BE2C (cell line): ENCODE measurements at regions not wholly inside any gene's neighbourhood (a gene's known extent, or its start where the extent isn't known, plus 50 kb on each side); places are given as distances from the start of the nearest gene placed in this dataset.

ENCODE experiments used
- DNase-seq: peaks from one replicate; pipeline ENCODE4 v3.0.0-alpha.2; 2020
- H3K27me3 ChIP-seq: fragments of 250-450 bp; sonication (Bioruptor Pico); 2 replicates; pipeline ENCODE4 v1.5.1; 2020; ENCODE audit warnings: mild to moderate bottlenecking
- H3K36me3 ChIP-seq: fragments of 250-450 bp; sonication (Bioruptor Pico); 2 replicates; pipeline ENCODE4 v1.5.1; 2020; ENCODE audit warnings: mild to moderate bottlenecking
- H3K4me1 ChIP-seq: fragments of 250-450 bp; sonication (Bioruptor Pico); 2 replicates; pipeline ENCODE4 v1.5.1; 2020
- H3K4me3 ChIP-seq: 2 replicates; pipeline ENCODE4 v1.5.1; 2011; ENCODE audit warnings: low read depth, low read length
- H3K9me3 ChIP-seq: fragments of 250-450 bp; sonication (Bioruptor Pico); 2 replicates; pipeline ENCODE4 v1.5.1; 2020
- TF ChIP-seq, protein P1 (sequence below): IDR thresholded peaks from 2 replicates; pipeline ENCODE4 v1.5.1; 2012; ENCODE audit warnings: mild to moderate bottlenecking, low read depth, low read length

DNA sequence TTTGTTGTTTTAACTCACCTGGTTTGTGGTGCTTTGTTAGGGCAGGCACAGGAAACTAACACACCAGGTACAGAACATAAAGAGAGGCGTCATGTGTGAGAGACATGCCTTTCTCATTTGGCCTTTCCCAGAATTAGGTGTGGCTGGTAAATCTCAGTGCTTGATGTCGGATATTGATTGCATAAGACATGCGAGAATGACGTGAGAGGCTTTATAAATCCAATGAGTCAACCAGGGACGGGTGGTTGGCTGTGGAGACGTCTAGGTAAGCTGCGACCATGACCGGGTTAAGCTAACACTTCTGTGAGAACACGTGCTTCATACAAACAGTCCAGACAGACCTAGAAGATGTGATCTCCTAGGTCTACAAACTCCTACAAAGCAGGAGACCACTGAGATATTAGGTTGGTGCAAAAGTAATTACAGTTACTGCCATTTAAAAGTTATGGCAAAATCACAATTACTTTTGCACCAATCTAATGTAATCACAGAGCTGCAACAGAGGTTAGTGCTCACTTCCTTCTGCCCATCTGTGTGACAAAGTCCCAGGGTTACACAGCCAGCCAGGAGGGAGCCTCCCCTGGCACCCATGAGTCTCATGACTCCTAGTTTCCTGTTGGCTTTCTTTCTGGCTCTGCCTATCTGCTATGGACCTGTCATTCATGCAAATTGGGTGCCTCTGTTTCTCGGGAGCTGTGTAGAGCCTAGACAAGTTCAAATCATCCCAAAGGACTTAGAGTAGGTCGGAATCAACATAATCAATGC, 98.9 kb upstream of the ATP8B1 start:
- no peak overlapping the region for H3K4me3 ChIP-seq
- TF ChIP-seq, protein P1, sequence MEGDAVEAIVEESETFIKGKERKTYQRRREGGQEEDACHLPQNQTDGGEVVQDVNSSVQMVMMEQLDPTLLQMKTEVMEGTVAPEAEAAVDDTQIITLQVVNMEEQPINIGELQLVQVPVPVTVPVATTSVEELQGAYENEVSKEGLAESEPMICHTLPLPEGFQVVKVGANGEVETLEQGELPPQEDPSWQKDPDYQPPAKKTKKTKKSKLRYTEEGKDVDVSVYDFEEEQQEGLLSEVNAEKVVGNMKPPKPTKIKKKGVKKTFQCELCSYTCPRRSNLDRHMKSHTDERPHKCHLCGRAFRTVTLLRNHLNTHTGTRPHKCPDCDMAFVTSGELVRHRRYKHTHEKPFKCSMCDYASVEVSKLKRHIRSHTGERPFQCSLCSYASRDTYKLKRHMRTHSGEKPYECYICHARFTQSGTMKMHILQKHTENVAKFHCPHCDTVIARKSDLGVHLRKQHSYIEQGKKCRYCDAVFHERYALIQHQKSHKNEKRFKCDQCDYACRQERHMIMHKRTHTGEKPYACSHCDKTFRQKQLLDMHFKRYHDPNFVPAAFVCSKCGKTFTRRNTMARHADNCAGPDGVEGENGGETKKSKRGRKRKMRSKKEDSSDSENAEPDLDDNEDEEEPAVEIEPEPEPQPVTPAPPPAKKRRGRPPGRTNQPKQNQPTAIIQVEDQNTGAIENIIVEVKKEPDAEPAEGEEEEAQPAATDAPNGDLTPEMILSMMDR = no peak
- no peak for DNase-seq

DNA sequence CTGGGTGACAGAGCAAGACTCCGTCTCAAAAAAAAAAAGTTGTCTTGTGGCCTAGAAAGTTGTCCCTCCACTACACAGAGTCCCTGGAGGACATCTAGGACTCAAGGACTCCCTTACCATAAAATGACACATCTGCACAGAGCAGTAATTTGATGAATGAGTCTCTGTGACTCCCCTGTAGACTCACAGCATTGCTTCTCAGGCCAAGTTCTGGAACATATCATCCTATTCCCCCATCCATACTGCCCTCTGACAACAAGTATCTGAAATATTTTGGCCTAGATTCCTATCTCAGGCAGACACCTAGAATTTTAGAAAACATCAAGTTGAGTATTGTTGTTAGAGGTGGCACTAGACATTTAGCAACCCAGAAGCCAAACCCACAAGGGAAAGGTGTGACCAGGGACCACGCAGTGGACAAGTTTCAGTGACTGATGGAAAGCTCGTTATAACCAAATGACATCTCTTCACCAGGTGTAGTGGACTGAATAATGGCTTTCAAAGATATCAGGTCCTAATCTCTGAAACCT, 97.9 kb upstream of the ATP8B1 start:
- Histone ChIP-seq H3K4me3 (no peak overlapping the region), H3K36me3 (no peaks in the 10 kb centered on the region), H3K9me3 (no peaks in the 10 kb centered on the region), H3K27me3 (no peaks in the 10 kb centered on the region), H3K4me1 (no peaks in the 10 kb centered on the region)
- DNase-seq = no peak
- TF ChIP-seq, protein P1 = no peak

More for the DNA sequence above, 98.9 kb upstream of the ATP8B1 start:
- Histone ChIP-seq H3K27me3 (no peaks in the 10 kb centered on the region), H3K9me3 (no peaks in the 10 kb centered on the region), H3K4me1 (no peaks in the 10 kb centered on the region), H3K36me3 (no peaks in the 10 kb centered on the region)

DNA sequence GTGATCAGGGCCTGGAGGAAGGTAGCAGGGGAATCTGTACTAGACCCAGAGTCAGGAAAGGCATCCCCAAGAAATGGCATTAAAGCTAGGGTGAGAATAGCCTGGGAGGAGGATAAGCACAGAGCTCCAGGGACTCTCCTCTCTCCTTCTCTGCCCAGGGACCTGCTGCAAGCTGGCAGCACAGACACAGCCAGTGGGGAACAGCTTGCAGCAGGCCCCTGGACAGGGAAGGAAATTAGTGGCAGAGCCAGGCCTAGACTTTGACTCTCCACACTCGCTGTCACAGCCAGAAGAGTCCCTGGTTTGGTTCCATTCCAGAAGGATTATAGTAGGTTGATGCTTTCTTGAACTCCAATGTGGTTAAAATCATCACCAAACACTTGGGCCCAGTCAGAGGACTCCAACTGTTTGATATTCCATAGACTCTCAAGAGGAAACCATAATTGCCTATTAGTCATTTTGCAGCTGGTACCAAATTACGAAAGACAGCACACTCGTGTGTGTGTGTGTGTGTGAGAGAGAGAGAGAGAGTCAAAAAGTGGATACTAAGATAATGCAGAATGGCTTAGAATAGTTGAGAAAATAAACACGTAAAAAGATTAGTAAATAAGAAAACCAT, 95.5 kb upstream of the ATP8B1 start:
- Histone ChIP-seq H3K27me3 (no peaks in the 10 kb centered on the region), H3K9me3 (no peaks in the 10 kb centered on the region), H3K36me3 (no peaks in the 10 kb centered on the region), H3K4me3 (no peak overlapping the region), H3K4me1 (no peaks in the 10 kb centered on the region)
- DNase-seq = no peak
- TF ChIP-seq, protein P1 = no peak

DNA sequence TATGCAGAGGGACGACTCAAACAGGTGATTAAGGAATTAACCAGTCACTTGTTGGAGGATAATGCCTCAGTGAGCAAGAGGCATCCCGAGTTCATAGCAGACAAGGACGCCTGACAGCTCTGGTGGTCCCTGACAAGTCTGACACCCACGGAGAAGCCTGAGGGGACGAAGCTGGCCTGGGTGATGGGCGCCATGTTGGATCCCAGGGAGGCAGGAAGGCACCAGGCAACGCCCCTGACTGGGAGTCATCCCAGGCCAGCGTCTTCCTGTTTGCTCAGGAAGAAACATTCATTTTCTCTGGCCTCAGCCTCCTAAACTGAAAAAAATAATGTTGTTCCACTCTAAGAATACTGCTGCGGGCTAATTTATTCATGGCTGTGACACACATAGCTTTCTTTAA, 92.1 kb upstream of the ATP8B1 start:
- no peaks in the 10 kb centered on the region for H3K27me3 ChIP-seq
- no peaks in the 10 kb centered on the region for H3K36me3 ChIP-seq
- no peak for DNase-seq
- H3K4me1 ChIP-seq = no peaks in the 10 kb centered on the region
- H3K4me3 ChIP-seq = no peak overlapping the region
- no peaks in the 10 kb centered on the region for H3K9me3 ChIP-seq
- TF ChIP-seq, protein P1 = no peak

DNA sequence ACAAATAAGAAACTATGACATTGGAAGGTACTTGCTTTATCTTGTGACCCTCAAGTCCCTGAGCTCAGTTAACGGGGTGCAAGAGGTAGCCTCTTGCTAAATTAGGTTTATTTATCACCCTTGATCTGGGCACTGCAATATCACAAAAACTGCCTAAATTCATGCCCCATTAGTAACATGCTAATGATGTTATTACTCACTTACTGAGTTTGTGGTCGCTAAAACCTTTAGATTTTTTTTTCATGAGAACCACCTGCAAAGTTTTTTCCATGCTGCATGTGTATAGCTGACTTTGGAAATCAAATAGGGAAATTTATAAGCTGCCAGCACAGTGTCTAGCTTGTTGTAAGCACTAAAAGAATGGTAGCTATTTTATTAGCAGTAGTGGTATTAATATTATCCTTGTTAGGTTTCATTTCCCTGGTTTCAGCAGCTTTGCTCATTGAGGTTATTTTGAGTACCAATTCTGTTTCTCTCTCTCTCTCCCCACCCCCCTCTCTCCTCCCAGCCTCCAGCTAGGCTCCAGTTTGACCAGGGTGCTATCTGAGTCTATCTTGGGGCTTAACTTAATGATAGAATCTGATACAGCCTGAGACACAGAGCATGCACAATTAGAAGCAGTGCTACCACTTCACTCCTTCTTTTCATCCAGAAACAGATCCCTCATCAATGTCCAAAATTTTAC, 88.7 kb upstream of the ATP8B1 start:
- H3K27me3 ChIP-seq = no peaks in the 10 kb centered on the region
- TF ChIP-seq, protein P1 = no peak
- no peaks in the 10 kb centered on the region for H3K9me3 ChIP-seq
- H3K4me1 ChIP-seq = no peaks in the 10 kb centered on the region
- DNase-seq = no peak
- no peaks in the 10 kb centered on the region for H3K36me3 ChIP-seq
- no peak overlapping the region for H3K4me3 ChIP-seq
